Muscle of leg (tissue), 3 donors: ENCODE measurements at regions not wholly inside any gene's neighbourhood (a gene's known extent, or its start where the extent isn't known, plus 50 kb on each side); places are given as distances from the start of the nearest gene placed in this dataset.

Source experiments
- DNase-seq: peaks from one replicate; pipeline ENCODE4 v3.0.0; 2013
- H3K27ac ChIP-seq: one replicate; pipeline ENCODE4 v1.5.1; 2013; ENCODE audit warnings: mild to moderate bottlenecking, low read length, control low read depth
- H3K27me3 ChIP-seq: one replicate; pipeline ENCODE4 v1.6.1; 2013; ENCODE audit warnings: low read length; ENCODE audit not compliant: control insufficient read depth, insufficient read depth
- H3K36me3 ChIP-seq: one replicate; pipeline ENCODE4 v1.6.1; 2013; ENCODE audit warnings: low read length; ENCODE audit not compliant: control insufficient read depth, insufficient read depth
- H3K4me1 ChIP-seq: one replicate; pipeline ENCODE4 v1.6.1; 2013; ENCODE audit warnings: low read length; ENCODE audit not compliant: control insufficient read depth, insufficient read depth
- H3K4me3 ChIP-seq: one replicate; pipeline ENCODE4 v1.5.1; 2013; ENCODE audit warnings: low read length, control low read depth
- H3K9me3 ChIP-seq: replicated peaks from 2 replicates; pipeline ENCODE4 v1.6.1; 2013; ENCODE audit warnings: low read depth, low read length; ENCODE audit not compliant: control insufficient read depth
- WGBS: methylation state at CpG from one replicate; pipeline ENCODE4 v1.1.5; 2013; ENCODE audit warnings: missing lambda C conversion rate; ENCODE audit not compliant: insufficient coverage; 5-methylcytosine and 5-hydroxymethylcytosine counted together

- Histone ChIP-seq H3K27ac (no peak overlapping the region), H3K4me1 (no peaks in the 10 kb centered on the region), H3K27me3 (no peaks in the 10 kb centered on the region), H3K36me3 (no peaks in the 10 kb centered on the region), H3K4me3 (no peak overlapping the region), H3K9me3 (no peaks in the 10 kb centered on the region)
- no CpG with 5 or more reads among the region's 3 CpGs for WGBS
- DNase-seq, result no peak
Observed at GRCh38 chr1:218108034-218108433, 177.1 kb upstream of the RRP15 start.

- no peaks in the 10 kb centered on the region for H3K36me3 ChIP-seq
- no peaks in the 10 kb centered on the region for H3K4me1 ChIP-seq
- no peaks in the 10 kb centered on the region for H3K27me3 ChIP-seq
- peaks cover 2% of the 10 kb centered on the region for H3K9me3 ChIP-seq
- WGBS, result no CpG with 5 or more reads among the region's 1 CpG
- no peak for DNase-seq
- H3K4me3 ChIP-seq, result no peak overlapping the region
- no peak overlapping the region for H3K27ac ChIP-seq
Observed at GRCh38 chr1:218112862-218113261, 172.2 kb upstream of the RRP15 start.

GRCh38 chr1:218123968-218124367, 161.1 kb upstream of the RRP15 start:
- Histone ChIP-seq H3K36me3 (no peaks in the 10 kb centered on the region), H3K4me1 (no peaks in the 10 kb centered on the region), H3K4me3 (no peak overlapping the region), H3K27ac (no peak overlapping the region), H3K9me3 (no peaks in the 10 kb centered on the region), H3K27me3 (no peaks in the 10 kb centered on the region)
- peak; percentile 7 for DNase-seq
- WGBS, result 33% methylated on average over 3 of the region's 4 CpGs

- Histone ChIP-seq H3K9me3 (no peaks in the 10 kb centered on the region), H3K4me1 (no peaks in the 10 kb centered on the region), H3K27me3 (no peaks in the 10 kb centered on the region), H3K4me3 (no peak overlapping the region), H3K36me3 (no peaks in the 10 kb centered on the region), H3K27ac (no peak overlapping the region)
- peak; percentile 17 for DNase-seq
- 57% methylated on average over 4 of the region's 6 CpGs for WGBS
Observed at GRCh38 chr1:218135371-218135770, 149.7 kb upstream of the RRP15 start.

DNA sequence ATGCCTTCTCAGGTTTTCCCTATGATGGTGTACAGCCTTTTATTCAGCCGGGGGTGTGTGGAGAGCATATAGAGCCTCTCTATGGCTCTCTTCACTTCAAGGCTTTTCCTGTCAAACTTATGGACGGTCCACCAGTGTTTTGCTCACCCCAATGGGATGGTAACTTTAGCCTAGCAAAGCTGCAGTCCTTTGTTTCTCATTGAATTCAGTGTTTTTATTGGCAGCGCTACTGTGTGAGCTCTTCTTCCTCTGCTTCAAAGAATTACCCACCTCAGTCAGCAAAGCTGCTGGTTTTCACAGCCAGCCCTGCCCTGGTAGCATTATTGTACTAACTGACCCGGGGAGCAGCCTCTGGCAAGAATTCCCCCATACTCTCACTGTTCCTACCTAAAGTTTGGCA, 145.3 kb upstream of the RRP15 start:
- H3K4me3 ChIP-seq, result no peak overlapping the region
- 64% methylated on average over 2 of the region's 4 CpGs for WGBS

DNA sequence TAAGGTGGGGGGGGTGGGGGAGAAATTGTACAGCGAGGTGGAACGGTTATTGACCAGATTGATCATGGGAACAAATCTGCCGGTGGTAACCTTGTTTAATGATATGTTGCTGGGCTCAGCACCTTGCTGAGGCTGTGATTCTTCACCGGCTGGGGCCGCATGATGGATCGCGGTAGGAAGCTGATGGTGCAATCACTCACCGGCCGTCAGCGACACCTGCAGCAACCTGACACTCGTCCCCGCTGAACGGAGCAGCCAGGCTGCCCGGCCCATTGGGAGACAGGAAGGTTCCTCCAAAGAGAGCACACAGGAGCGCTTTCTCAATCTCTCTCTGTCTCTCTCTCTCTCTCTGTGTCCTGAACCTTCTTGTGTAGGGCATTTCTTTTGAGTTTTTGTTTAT, 128.5 kb upstream of the RRP15 start:
- H3K4me1 ChIP-seq, result no peaks in the 10 kb centered on the region
- H3K9me3 ChIP-seq, result no peaks in the 10 kb centered on the region
- H3K4me3 ChIP-seq, result no peak overlapping the region
- H3K27ac ChIP-seq, result no peak overlapping the region
- H3K27me3 ChIP-seq, result peaks cover 12% of the 10 kb centered on the region
- WGBS, result 4% methylated on average over 7 of the region's 15 CpGs
- DNase-seq, result no peak
- H3K36me3 ChIP-seq, result no peaks in the 10 kb centered on the region

More for the DNA sequence above, 145.3 kb upstream of the RRP15 start:
- Histone ChIP-seq H3K27me3 (no peaks in the 10 kb centered on the region), H3K4me1 (no peaks in the 10 kb centered on the region), H3K36me3 (no peaks in the 10 kb centered on the region), H3K9me3 (no peaks in the 10 kb centered on the region), H3K27ac (no peak overlapping the region)
- DNase-seq, result no peak

DNA sequence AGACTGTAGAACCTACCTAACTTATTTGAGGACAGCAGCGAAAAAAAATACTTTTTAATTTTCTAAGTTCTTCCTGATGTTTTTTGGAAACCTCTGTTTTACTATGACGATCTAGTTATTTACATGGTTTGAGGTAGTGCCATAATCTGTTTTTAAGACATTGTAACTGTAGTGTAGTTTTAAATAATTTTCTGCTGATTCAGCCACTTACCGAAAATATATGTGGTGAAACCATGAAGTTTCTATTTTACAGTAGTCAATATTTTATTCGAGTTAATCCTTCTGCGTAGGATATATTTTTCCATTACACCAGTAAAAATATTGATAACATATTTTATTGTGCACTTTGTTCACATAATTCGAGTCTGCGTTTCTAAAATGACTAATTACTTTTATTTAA, 121.7 kb upstream of the RRP15 start:
- no peak overlapping the region for H3K4me3 ChIP-seq
- H3K36me3 ChIP-seq, result no peaks in the 10 kb centered on the region
- no peaks in the 10 kb centered on the region for H3K9me3 ChIP-seq
- peaks cover 35% of the 10 kb centered on the region for H3K27me3 ChIP-seq
- no peak overlapping the region for H3K27ac ChIP-seq
- peaks cover 16% of the 10 kb centered on the region for H3K4me1 ChIP-seq
- DNase-seq, result no peak
- no CpG with 5 or more reads among the region's 7 CpGs for WGBS

DNA sequence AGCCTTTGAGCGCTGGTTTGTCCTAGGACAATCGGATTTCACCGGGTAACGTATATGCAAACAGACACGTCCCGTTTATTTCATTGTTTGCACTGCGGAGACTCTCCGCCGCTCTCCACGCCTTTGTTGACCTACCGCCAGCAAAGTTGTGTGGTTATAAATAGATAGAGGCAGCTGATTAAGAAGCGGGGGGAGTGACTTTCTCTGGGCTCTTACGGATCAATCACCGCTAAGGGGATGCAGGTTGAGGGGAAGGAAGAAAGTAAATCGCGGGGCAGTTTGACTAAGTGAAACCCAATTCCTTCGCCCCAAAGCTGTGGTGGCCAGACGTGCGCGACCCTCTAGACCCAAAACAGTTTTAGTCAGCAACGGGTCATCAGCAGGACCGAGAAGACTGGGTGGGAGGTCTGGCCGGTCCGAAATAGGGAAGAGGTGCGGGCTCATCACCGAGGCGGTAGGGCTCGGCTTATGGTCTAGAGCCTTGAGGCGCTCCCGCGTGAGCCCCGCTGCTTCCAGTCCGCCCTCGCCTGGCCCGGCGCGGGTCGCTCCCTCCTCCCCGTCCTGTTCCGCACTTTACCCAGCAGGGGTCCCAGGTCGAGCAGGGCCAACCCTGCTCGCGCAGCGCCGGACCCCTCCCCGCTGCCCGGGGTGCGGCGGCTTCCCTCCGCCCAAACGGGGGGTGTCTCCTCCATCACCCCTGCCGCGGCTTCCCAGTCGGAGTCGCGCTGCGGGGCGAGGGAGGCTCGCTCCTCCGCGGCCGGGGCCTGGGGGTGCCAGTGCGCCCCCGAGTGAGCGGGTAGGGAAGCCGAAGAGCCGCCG, 120.8 kb upstream of the RRP15 start:
- H3K9me3 ChIP-seq, result no peaks in the 10 kb centered on the region
- peak overlapping the region; percentile 42 for H3K4me3 ChIP-seq
- H3K36me3 ChIP-seq, result no peaks in the 10 kb centered on the region
- H3K4me1 ChIP-seq, result peaks cover 16% of the 10 kb centered on the region
- H3K27ac ChIP-seq, result no peak overlapping the region
- DNase-seq, result peak; percentile 75
- under 1% methylated on average over 68 of the region's 68 CpGs for WGBS
- H3K27me3 ChIP-seq, result peaks cover 35% of the 10 kb centered on the region

GRCh38 chr1:218164930-218165700, 120.0 kb upstream of the RRP15 start:
- WGBS, result under 1% methylated on average over 80 of the region's 80 CpGs
- peak; percentile 29 for DNase-seq
- Histone ChIP-seq H3K36me3 (no peaks in the 10 kb centered on the region), H3K27ac (no peak overlapping the region), H3K4me1 (peaks cover 16% of the 10 kb centered on the region), H3K27me3 (peaks cover 35% of the 10 kb centered on the region), H3K9me3 (no peaks in the 10 kb centered on the region), H3K4me3 (peak overlapping the region; percentile 47)

DNA sequence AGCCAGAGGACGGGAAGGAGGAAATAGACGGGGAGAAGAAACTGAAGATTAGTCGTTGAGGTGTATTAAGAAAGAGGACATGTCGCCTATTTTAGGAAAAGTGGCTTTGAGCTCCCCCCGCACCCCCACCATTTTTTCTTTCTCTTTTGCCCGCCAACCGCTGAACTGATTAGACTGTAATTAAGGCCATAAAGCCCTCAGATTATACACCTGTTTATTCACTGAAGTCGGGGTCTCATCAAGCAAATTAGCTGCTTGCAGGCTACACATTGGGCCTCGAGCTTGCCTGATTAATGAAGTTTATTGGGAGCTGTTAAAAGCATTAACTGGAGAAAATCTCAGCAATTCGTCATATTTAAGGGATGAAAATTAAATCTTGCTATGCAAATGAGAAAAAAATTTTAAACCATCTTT, 119.4 kb upstream of the RRP15 start:
- H3K4me3 ChIP-seq, result peak overlapping the region; percentile 47
- H3K9me3 ChIP-seq, result no peaks in the 10 kb centered on the region
- peaks cover 32% of the 10 kb centered on the region for H3K27me3 ChIP-seq
- H3K27ac ChIP-seq, result no peak overlapping the region
- H3K4me1 ChIP-seq, result peaks cover 16% of the 10 kb centered on the region
- H3K36me3 ChIP-seq, result no peaks in the 10 kb centered on the region
- peak; percentile 3 for DNase-seq
- WGBS, result 0% methylated on average over 7 of the region's 10 CpGs
